ENCODE measurements at regions not wholly inside any gene's neighbourhood (a gene's known extent, or its start where the extent isn't known, plus 50 kb on each side); places are given as distances from the start of the nearest gene placed in this dataset.

GRCh38 chr5:8081179-8081578, 212.2 kb downstream of the MTRR start:
- Histone ChIP-seq H3K9me3 (ENCODE audit: insufficient read depth, low read length) (no peaks in the 10 kb centered on the region), H3K79me2 (ENCODE audit: insufficient read depth, low read length) (no peaks in the 10 kb centered on the region), H3K4me3 (ENCODE audit: insufficient read depth, low read length, poor library complexity, severe bottlenecking) (no peak overlapping the region), H3K9me2 (replicated peaks; ENCODE audit: insufficient read depth, low read length) (no peaks in the 10 kb centered on the region), H2AFZ (ENCODE audit: low read depth, low read length, severe bottlenecking) (no peak overlapping the region), H3K27me3 (ENCODE audit: low read length) (no peaks in the 10 kb centered on the region), H3K36me3 (ENCODE audit: low read length) (no peaks in the 10 kb centered on the region), H3F3A (ENCODE audit: insufficient read depth) (no peaks in the 10 kb centered on the region), H3K9ac (ENCODE audit: low read length) (no peak overlapping the region), H4K20me1 (ENCODE audit: low read depth, low read length) (no peaks in the 10 kb centered on the region), H3K27ac (ENCODE audit: low read depth, low read length) (no peak overlapping the region), H3K4me2 (ENCODE audit: low read depth, low read length, poor library complexity, severe bottlenecking) (no peak overlapping the region)
- TF ChIP-seq EZH2phosphoT487 (conservative IDR thresholded peaks at IDR 0.05; ENCODE audit: low read length) (no peak), CTCF (IDR thresholded peaks at IDR 0.05; ENCODE audit: insufficient read depth, low read length, poor library complexity, severe bottlenecking) (no peak)

- Histone ChIP-seq H3K36me3 (ENCODE audit: low read length) (no peaks in the 10 kb centered on the region), H3F3A (ENCODE audit: insufficient read depth) (no peaks in the 10 kb centered on the region), H2AFZ (ENCODE audit: low read depth, low read length, severe bottlenecking) (no peak overlapping the region), H3K27me3 (ENCODE audit: low read length) (no peaks in the 10 kb centered on the region), H3K9me3 (ENCODE audit: insufficient read depth, low read length) (no peaks in the 10 kb centered on the region), H3K79me2 (ENCODE audit: insufficient read depth, low read length) (no peaks in the 10 kb centered on the region), H3K27ac (ENCODE audit: low read depth, low read length) (no peak overlapping the region), H3K4me2 (ENCODE audit: low read depth, low read length, poor library complexity, severe bottlenecking) (no peak overlapping the region), H3K4me3 (ENCODE audit: insufficient read depth, low read length, poor library complexity, severe bottlenecking) (no peak overlapping the region), H3K9ac (ENCODE audit: low read length) (no peak overlapping the region), H3K9me2 (replicated peaks; ENCODE audit: insufficient read depth, low read length) (no peaks in the 10 kb centered on the region), H4K20me1 (ENCODE audit: low read depth, low read length) (no peaks in the 10 kb centered on the region)
- no peak for TF ChIP-seq CTCF (IDR thresholded peaks at IDR 0.05; ENCODE audit: insufficient read depth, low read length, poor library complexity, severe bottlenecking)
- no peak for TF ChIP-seq EZH2phosphoT487 (conservative IDR thresholded peaks at IDR 0.05; ENCODE audit: low read length)
Observed at GRCh38 chr5:8093669-8094068, 224.7 kb downstream of the MTRR start.

- Histone ChIP-seq H3K4me3 (ENCODE audit: insufficient read depth, low read length, poor library complexity, severe bottlenecking) (no peak overlapping the region), H3K9ac (ENCODE audit: low read length) (no peak overlapping the region), H3K9me3 (ENCODE audit: insufficient read depth, low read length) (no peaks in the 10 kb centered on the region), H4K20me1 (ENCODE audit: low read depth, low read length) (no peaks in the 10 kb centered on the region), H3K9me2 (replicated peaks; ENCODE audit: insufficient read depth, low read length) (no peaks in the 10 kb centered on the region), H3K27ac (ENCODE audit: low read depth, low read length) (no peak overlapping the region), H2AFZ (ENCODE audit: low read depth, low read length, severe bottlenecking) (no peak overlapping the region), H3K79me2 (ENCODE audit: insufficient read depth, low read length) (no peaks in the 10 kb centered on the region), H3K36me3 (ENCODE audit: low read length) (no peaks in the 10 kb centered on the region), H3K27me3 (ENCODE audit: low read length) (no peaks in the 10 kb centered on the region), H3F3A (ENCODE audit: insufficient read depth) (no peaks in the 10 kb centered on the region), H3K4me2 (ENCODE audit: low read depth, low read length, poor library complexity, severe bottlenecking) (no peak overlapping the region)
- TF ChIP-seq CTCF (IDR thresholded peaks at IDR 0.05; ENCODE audit: insufficient read depth, low read length, poor library complexity, severe bottlenecking) (no peak), EZH2phosphoT487 (conservative IDR thresholded peaks at IDR 0.05; ENCODE audit: low read length) (no peak)
Observed at GRCh38 chr5:8094304-8094703, 225.4 kb downstream of the MTRR start.

- Histone ChIP-seq H2AFZ (ENCODE audit: low read depth, low read length, severe bottlenecking) (no peak overlapping the region), H3K4me3 (ENCODE audit: insufficient read depth, low read length, poor library complexity, severe bottlenecking) (no peak overlapping the region), H3K79me2 (ENCODE audit: insufficient read depth, low read length) (no peaks in the 10 kb centered on the region), H3K9me2 (replicated peaks; ENCODE audit: insufficient read depth, low read length) (no peaks in the 10 kb centered on the region), H3K36me3 (ENCODE audit: low read length) (no peaks in the 10 kb centered on the region), H3K27me3 (ENCODE audit: low read length) (no peaks in the 10 kb centered on the region), H3K9ac (ENCODE audit: low read length) (no peak overlapping the region), H3K9me3 (ENCODE audit: insufficient read depth, low read length) (no peaks in the 10 kb centered on the region), H3K4me2 (ENCODE audit: low read depth, low read length, poor library complexity, severe bottlenecking) (no peak overlapping the region), H3F3A (ENCODE audit: insufficient read depth) (no peaks in the 10 kb centered on the region), H3K27ac (ENCODE audit: low read depth, low read length) (no peak overlapping the region), H4K20me1 (ENCODE audit: low read depth, low read length) (no peaks in the 10 kb centered on the region)
- TF ChIP-seq EZH2phosphoT487 (conservative IDR thresholded peaks at IDR 0.05; ENCODE audit: low read length) (no peak), CTCF (IDR thresholded peaks at IDR 0.05; ENCODE audit: insufficient read depth, low read length, poor library complexity, severe bottlenecking) (no peak)
Observed at GRCh38 chr5:8097146-8097545, 228.2 kb downstream of the MTRR start.
